NCI-H345 treated with DMSO at 0.1 percent for 48 hours (cell line): ENCODE measurements at regions not wholly inside any gene's neighbourhood (a gene's known extent, or its start where the extent isn't known, plus 50 kb on each side); places are given as distances from the start of the nearest gene placed in this dataset.
A peak's percentile ranks its signal among the peaks of the same experiment; 100 is the strongest.
"Not testable (repeated sequence)": the region's sequence is repeated elsewhere in the genome, so short reads cannot be mapped to it uniquely, and the experiment has no call there.

ENCODE experiments used
- DNase-seq: peaks from one replicate; lab custom pipeline; 2025; ENCODE audit not compliant: unreplicated experiment; lab: John Stamatoyannopoulos, UW

- DNase-seq = no peak
Observed at GRCh38 chr5:96483878-96484277, 50.8 kb upstream of the PCSK1 start.

- DNase-seq = no peak
Observed at GRCh38 chr5:96487859-96488258, 54.8 kb upstream of the PCSK1 start.

GRCh38 chr5:96489532-96489931 is 56.5 kb upstream of the PCSK1 start:
- no peak for DNase-seq

- DNase-seq = no peak
Observed at GRCh38 chr5:96492459-96493047, 59.5 kb upstream of the PCSK1 start.

GRCh38 chr5:96493219-96493790 is 60.3 kb upstream of the PCSK1 start:
- no peak for DNase-seq

GRCh38 chr5:96495412-96495811 is 62.4 kb upstream of the PCSK1 start:
- DNase-seq = not testable (repeated sequence)

- not testable (repeated sequence) for DNase-seq
Observed at GRCh38 chr5:96497027-96497426, 64.0 kb upstream of the PCSK1 start.

GRCh38 chr5:96499753-96500345 is 66.8 kb upstream of the PCSK1 start:
- DNase-seq = no peak

GRCh38 chr5:96501991-96502646 is 69.1 kb upstream of the PCSK1 start:
- no peak for DNase-seq

GRCh38 chr5:96503501-96504236 is 70.6 kb upstream of the PCSK1 start:
- DNase-seq = peak; percentile 56

GRCh38 chr5:96506376-96506775 is 73.3 kb upstream of the PCSK1 start:
- DNase-seq = no peak

- DNase-seq = no peak
Observed at GRCh38 chr5:96506866-96507527, 73.9 kb upstream of the PCSK1 start.

GRCh38 chr5:96509316-96509715 is 76.3 kb upstream of the PCSK1 start:
- no peak for DNase-seq

- DNase-seq = no peak
Observed at GRCh38 chr5:96509721-96510350, 76.8 kb upstream of the PCSK1 start.

GRCh38 chr5:96516631-96517071 is 83.6 kb upstream of the PCSK1 start:
- no peak for DNase-seq

- peak; percentile 44 for DNase-seq
Observed at GRCh38 chr5:96517295-96517694, 84.2 kb upstream of the PCSK1 start.

- no peak for DNase-seq
Observed at GRCh38 chr5:96520345-96520744, 87.3 kb upstream of the PCSK1 start.

GRCh38 chr5:96522635-96523355 is 89.7 kb upstream of the PCSK1 start:
- no peak for DNase-seq

- no peak for DNase-seq
Observed at GRCh38 chr5:96527768-96528661, 95.0 kb upstream of the PCSK1 start.
